ENCODE measurements at regions not wholly inside any gene's neighbourhood (a gene's known extent, or its start where the extent isn't known, plus 50 kb on each side); places are given as distances from the start of the nearest gene placed in this dataset.

DNA sequence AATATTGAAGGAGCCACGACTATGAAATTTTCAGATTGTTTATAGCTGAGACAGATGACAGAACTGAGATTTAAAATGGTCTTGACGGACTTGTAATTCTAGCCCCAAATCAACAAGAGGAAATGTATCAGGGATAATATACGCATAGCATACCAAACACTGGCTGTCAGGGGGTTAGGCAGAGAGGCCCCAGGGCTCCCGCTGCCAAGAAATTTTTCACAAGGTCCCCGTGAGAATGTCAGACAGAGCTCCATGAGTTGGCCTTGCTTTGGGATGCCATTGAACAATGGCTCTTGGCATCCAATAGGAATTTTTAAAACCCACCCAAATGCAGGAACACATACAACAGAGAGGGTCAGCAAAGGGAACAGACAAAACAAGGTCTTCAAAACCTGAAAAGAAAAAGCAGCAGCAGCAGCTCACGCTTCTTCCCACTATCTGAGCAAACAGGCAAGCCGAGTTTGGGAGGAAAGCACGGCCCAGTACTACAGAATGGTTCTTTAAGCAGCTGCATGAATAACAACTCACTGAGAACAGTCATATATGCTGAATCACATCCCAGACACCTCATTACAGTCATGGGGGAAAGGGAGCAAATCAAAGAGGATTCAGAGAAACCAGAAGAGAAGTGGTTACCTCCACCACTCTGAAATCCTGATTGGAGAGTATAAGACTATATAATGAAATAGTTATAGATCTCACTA is 445.6 kb downstream of the RND3 start:
- no peak for DNase-seq

DNA sequence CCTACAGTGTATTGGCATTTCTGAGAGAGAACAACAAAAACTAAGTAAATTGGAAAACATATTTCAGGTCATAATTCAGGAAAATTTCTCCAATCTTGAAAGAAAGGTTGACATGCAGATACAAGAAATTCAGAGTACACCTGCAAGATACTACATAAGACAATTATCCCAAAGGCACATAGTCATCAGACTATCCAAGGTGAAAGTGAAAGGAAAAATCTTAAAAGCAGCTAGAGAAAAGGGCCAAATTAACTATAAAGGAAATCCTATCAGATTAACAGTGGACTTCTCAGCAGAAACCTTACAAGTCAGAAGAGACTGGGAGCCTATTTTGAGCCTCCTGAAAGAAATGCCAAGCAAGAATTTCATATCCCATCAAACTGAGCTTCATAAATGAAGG is 449.0 kb upstream of the MMADHC start:
- DNase-seq = no peak

DNA sequence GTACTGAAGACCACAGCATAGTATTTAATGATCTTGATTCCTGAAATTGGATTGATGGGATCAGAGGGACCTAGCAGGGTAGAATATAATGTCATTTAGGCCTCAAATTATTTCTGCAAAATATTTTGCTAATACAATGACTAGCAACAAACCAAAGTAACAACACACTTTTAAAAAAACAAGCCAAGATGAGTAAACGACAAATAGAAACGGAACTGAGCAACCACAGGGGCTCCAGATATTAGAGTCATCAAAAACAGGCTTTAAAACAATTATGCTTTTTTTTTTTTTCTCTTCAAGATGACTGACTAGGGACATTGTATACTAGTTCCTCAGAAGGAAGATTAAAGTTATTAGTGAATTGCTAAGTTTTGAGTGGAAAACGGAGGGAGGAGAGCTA is 447.1 kb upstream of the MMADHC start:
- no peak for DNase-seq

DNA sequence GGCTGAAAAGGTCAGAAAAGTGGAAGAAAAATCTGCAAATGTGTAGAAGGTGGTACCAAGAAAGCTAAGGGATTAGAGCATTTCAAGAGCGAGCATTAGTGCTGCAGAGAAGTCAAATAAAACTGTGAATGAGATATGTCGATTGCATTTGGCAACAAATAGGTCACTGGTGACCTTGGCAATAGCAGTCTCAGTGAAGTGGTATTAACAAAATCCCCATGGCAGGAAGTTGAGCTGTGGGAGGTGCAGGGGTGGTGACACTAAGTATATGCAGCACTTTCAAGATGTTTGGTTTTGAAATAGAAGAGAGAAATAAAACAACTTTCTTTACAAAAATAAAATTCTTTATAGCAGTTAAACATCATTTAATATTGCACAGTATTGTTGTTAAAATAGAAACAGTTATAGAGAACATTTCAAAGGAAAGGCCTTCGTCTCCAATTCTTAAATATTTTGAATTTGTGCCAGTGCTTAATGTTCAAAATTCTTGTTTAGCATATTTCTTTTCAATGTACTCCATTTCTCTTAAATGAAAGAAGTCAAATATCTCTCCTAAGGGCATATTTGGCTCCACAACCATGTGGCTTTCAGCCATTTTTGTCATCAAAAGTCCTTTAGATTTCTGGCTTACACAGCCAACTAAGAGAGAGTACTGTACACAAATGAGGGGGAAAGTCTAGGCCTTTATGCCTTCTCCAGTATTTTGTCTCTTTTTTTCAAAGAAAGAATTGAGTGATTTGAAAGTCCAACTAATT is 443.0 kb upstream of the MMADHC start:
- DNase-seq = no peak

DNA sequence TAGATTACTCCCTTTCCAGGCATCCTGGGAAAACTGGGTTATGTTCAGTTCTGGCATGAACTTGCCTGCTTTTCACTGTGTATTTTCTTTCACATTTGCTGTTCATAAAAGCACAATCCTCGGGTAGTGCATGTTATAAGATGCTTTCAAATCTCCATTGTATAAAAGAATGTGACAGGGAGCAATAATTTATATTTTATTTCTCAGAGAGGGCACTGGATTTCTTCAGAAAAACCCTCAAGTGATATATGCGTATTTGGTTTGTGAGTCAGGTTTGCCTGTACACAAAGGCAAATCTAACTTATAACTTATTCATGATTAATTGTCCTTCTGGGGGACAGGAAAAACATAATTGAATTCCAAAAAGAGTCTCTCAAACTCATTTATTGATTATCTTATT is 440.7 kb upstream of the MMADHC start:
- no peak for DNase-seq

DNA sequence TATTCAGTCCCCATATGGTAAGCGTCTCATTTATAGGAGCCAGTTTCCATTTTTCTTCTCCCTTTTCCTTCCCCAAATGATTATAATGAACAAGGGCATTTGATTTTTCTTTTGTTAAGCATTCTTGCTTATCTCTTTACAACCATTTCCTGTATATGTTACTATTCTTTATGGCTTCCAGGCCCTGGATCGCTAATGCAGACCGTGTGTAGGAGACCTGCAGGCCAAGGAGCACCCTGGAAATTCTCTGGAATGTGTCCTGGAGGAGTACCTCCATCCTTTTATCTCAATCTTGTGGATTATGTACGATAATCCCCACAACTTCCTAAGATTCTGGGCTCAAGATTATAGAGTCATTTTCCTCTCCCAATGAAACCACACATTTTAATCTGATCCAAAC is 439.6 kb upstream of the MMADHC start:
- no peak for DNase-seq

DNA sequence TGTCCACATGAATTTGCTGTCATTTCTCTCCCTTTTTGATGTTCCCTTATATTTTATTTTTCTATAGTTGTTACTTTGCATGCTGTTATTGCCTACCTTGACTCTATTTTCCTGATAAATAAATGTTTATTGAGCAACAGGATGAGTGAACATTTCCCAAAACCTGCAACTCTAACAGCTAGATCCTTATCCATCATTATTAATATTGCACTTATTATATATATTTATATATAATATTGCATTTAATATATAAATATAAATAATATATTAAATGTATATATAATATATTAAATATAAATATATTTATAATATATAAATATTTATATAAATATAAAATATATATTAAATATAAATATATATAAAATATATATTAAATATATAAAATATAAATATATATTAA is 436.1 kb upstream of the MMADHC start:
- DNase-seq = no peak

DNA sequence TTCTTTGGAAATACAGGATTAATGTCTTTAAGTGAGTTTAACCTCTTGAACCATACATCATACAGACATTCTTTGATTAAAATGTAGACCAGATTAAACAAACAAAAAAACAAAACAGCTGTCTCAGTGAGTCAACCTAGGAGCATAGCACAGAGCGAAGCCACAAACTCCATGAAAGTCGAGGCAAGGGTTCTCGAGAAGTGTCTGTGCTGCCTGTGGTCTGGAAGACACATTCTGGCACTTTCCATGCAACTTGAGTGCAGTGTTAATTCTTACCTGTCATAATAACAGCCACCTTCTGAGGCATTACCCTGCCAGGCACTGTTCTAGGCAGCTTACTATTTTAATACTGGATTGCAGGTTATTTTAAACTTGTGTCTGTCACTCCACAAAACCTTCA is 435.5 kb upstream of the MMADHC start:
- DNase-seq = no peak

DNA sequence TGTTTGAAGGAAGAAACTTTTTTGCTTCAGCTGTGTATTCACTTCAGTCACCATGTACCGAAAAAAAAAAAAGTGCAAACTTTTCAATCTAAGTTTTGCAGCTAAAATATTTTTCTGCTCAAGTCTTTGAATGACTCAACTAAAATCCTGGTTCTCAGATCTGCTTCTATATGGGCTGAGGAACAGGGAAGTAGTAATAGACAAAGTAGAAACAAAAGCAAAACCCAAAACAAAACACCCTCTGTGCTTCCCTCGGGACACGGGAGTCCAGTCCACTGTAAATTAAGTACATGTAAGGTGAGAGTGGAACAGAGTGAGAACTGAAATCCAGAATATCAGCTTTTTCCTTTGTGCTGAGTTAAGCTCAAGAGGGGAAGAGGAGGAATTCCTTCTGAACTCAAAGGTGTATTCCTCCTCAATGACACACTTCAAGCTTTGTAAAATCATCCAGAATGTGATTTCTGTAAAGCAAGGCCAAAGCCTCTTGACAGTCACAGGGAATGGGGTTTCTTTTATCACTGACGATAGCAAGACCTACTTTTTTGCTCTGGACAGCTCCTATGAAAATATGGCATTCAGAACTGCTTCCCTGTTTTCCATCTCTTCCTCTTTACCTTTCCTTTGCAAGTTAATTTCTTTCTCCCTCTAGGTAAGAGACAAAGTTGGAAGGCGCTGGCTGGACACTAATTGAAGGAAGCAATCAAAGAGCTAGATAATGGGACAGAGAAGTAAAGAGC is 433.5 kb upstream of the MMADHC start:
- DNase-seq = no peak

DNA sequence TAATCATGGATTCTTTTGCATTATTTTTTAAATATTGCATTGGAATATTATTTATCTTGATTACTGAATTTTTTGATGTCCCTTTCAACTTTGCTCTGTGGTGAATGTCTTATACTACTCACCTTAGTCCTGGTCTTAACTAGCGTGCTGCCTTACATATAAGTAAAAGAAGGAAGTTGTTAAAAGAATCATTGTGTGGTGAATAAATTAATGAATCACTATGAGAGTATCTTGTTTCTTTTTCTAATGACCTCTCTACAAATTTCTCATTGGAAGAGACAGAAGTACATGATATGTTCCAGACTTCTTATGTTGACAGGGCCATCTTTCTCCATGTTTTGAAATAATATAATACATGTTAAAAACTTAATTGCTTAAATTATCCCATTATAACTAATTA is 432.6 kb upstream of the MMADHC start:
- DNase-seq = no peak

DNA sequence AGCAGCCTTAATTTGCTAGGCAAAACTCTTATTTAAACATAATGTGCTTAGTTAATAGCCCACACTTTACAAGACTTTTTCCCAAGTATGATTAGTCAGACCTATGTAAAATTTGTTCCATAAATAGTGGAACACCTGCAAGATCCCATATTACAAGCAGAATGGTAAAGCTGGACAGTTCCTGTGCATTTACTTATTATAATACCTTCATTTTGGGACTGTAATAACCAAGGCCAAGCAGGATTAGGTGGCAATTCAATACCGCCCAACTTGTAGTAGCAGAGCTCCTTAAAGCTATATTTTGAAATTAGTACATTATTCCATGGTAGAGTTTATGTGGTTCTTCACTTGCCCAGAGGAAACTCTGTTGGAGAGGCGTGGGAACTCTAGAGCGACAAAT is 431.5 kb upstream of the MMADHC start:
- DNase-seq = no peak

DNA sequence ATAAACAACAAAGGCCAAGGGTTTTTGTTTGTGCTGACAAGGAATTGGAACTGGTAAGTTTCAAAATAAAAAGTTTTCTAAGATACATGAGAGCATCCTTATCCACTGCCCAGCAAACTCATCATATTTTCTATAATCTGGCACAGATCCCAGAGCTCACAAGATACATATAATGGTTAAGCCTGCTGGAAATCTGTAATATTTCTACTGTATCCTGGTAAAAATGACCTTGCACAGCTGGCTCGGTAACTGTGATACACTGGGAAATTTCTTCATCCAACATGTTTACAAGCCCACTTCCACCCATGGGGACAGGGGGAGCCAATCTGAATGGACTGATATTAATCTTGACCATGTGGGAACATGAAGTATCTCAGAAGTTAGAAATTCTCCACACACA is 425.4 kb upstream of the MMADHC start:
- DNase-seq = no peak

DNA sequence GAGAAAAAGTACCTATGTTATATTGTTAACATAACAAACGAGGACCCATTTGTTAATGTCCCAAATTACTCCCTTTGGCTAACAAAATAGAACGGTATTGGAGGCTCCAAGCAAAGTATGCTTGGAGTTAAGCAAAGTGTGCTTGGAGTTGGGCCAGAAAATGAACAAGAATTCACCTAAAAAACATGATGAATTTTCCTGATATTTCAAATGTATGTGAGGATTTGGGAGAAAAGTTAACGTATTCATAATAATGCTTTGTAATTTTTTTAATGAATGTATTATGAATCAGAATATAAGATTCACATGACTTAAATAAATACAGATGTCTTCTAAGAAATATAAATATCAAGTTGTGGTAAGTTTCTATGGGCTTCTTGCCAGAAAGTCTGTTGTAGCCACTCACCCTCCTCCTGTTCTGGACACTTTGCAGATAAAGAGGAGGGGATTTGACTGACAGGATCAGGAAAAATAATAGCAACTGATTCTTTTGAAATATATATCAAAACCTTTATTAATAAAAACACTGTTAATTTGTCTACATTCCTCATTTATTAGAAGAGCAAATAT is 423.7 kb upstream of the MMADHC start:
- DNase-seq = no peak

DNA sequence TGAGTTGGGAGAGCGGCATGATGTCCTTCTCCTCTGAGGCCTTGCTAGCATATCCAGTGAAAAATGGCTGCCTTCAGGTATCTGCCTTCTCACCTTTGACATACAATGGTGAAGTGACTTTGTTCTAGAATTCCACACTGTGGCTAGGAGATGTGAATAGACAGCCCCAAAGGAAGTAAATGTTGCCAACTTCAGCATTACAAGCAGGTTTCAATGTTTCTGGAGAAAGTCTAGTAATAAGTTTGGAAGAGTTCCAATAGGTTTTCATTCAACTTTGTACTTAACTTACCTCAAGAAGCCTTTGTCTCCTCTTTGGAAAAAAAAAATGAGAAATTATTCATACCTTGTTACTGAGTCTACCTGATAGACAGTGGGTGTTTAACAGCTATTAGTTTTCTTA is 421.3 kb upstream of the MMADHC start:
- DNase-seq = no peak

DNA sequence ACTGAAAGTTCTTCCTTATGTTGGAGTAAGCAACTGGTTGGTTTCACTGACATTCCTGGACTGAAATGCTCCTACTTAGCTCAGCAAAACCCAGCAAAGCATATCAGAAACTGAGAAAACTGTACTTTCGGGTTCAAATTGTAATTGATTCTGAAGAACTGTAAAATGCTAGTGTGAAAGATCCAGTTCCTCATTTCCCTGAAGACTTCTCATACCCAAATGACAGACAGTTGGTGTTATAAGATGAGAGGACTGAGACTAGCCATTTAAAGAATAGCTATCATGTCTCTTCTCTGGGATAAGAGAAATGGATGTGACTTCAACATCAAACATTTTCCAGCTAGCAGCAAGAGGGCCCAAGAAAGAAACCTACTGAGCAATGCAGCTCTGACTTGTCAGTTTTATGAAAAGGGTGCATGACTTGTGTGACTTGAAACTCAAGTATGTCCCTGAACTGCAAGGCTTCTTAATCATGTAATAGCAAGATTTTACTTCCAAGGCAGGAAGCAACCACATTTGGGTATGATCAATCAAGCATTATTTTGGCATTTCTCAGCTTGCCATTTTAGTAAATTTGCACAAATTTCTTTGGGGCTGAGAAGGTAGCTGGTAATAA is 420.3 kb upstream of the MMADHC start:
- no peak for DNase-seq

DNA sequence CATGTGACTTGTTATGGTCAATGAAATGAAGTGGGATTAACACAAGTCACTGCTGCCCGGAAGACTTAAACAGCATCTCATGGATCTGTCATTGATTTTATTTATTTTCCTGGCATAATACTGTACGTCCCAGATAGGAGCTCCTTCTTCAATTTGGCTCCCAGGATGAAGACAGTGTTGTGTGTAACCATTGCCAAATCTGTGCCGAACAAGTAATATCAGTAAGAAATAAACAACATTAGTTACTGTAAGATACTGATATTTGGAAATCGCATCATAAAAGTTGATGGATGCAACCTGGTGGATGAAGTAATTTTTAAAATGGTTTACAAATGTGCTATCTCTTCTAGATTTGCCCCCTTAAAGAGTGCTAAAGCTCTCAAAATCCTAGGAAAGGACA is 419.0 kb upstream of the MMADHC start:
- no peak for DNase-seq

DNA sequence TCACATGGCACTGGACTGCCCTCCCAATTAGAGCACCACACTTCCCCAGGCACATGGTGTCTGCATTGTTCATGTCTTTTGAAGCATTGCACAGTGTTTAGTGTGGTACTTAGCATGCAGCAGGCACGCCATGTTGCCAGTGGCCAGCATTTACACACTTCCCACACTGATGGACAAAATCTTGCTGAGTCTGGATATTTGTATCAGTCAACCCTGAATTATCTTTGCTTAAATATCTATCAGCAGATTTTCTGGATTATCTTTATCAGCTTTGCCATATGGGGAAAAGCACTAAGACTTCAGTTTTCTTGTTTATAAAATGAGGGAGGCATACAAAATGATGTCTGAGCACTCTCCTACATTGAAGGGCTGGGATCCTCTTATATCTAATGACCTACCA is 416.0 kb upstream of the MMADHC start:
- no peak for DNase-seq

DNA sequence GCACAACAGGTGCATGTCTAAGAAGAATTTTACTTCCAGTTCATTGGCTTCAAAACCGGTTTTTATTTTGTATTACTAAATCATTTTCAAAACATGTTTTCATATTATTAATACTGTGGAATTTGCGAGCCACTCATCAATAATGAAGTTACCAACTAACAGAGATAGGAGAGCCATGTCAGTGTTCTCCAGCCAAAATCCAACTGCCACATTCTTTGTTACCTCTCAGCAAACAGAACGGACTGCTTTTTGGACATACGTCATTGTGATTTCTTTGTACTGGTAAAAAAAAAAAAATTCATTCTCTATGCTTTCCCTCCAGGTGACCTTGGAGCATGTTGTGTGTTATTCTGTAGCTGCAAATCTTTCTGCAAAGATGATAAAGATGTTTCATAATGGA is 414.2 kb upstream of the MMADHC start:
- DNase-seq = no peak

DNA sequence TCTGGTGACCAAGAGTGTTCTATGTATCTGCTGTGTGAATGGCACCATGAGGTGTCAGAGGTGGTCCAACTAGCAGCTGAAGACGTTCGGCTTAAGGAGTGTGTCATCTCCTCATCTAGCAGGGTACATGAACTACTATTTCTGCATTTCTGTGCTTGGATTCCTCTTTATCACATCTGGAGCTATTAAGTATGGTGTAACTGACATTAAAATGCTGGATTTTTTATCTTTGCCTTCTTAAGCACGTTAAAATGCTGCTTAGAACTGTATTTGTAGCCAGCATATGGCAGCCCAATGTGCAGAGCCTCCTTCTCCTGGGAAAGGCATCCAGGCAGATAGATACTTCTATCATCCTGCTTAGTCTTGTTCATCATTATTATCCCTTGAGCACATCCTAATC is 409.3 kb upstream of the MMADHC start:
- no peak for DNase-seq

DNA sequence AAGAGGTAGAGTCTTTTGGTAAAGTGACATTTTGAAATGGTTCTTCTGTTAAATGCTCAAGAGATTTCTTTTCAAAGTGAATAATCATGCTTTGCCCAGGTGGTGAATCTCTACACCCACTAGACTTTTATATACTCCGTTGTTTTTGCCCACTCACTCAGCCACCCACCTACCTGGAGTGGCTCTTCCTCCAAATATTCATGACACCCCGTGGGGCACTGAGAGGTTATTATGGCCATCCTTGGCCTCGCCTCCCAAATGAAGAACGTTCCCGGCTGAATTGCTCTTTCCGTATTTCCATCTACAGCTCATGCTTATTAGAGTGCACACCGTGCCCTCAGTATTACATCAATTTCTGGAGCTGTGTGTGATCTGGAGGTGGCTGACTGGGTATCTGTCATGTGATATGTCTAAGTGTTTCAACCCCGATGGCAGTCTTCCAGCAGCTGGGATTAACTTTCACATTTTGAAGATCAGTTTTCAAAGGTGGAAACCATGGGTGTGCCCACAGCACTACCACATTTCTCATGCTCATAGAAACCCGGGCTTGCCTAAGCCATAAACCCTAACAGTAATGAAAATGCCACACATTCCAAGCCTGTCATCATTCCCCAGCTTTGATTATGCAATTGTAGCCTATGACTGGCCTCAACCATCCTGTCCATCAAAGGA is 406.6 kb upstream of the MMADHC start:
- DNase-seq = peak; percentile 41

DNA sequence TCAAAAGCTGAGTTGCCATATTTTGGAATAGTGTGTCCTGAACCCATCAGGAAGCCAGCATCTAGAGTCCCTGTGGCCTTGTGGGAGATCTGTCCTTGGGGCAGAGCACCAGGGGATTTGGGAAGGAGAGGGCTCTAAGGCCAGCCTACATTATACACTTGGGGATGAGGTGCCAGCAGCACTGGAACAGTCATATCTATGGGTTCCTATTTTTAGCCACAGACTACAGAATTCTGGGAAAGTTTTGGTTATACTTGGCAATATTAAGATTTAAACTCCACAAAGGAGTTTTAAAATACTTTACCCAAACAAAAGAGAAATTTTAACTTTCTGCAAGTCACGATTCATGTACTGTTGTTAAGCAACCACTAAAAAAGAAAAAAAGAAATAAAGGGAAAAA is 405.7 kb upstream of the MMADHC start:
- DNase-seq = no peak

DNA sequence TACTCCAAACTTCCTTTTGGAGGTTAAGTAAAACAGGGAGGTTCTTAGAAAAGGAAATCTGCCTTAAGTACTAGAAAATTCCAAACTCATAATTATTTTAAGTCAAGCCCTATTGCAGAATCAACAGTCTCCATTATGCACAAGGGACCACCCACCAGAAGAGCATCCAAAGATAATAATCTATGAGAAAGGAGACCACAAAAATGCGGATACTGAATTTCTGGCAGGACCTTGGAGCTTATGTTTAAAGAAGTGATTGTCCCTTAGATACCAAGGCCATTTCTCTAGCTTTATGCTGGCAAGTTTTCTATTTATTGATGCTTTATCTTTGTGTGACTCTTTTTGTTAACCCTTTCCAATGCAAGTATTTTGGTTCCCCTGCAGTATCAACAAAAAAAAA is 404.0 kb upstream of the MMADHC start:
- DNase-seq = no peak

DNA sequence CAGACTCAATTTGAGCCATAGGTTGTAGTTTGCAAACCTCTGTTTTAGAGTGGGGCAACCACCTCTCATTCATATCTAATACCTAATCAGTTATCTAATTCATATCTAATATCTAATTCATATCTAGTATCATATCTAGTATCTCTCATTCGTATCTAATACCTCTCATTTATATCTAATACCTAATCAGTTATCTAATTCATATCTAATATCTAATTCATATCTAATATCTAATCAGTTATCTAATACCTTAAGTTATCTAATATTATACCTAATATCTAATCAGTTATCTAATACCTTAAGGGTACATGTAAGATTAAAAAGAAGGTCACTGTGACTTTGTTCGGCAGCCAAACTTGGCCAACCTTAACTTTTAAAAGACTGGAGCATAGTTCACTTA is 403.4 kb upstream of the MMADHC start:
- no peak for DNase-seq

Data from NCI-H2029 treated with DMSO at 0.1 percent for 48 hours (cell line).